GM12878 (cell line): ENCODE measurements at regions not wholly inside any gene's neighbourhood (a gene's known extent, or its start where the extent isn't known, plus 50 kb on each side); places are given as distances from the start of the nearest gene placed in this dataset.

Experiments
- ATAC-seq: fragments of 200-7000 bp; cut with Tn5 transposase; 3 replicates; pipeline ENCODE4 v1.9.1; 2020; ENCODE audit warnings: mild to moderate bottlenecking, moderate library complexity
- BruUV-seq: library from RNA; stranded (reverse); fragments of 400-500 nt; replicated peaks from 2 replicates; lab custom pipeline; 2021; lab: Mats Ljungman, UMichigan
- CTCF ChIA-PET: fragments of 300-600 bp; sonication (Branson Sonifier 250); formaldehyde crosslinking; extraction: SDS; loops from one replicate; lab custom pipeline; 2021; ENCODE audit warnings: inconsistent platforms; lab: Yijun Ruan, JAX
- POLR2A ChIA-PET: fragments of 350-600 bp; formaldehyde crosslinking; extraction: SDS; loops from one replicate; lab custom pipeline; 2021; ENCODE audit warnings: inconsistent platforms; lab: Charles Lee
- RAD21 ChIA-PET: fragments of 300-600 bp; sonication (Branson Sonifier 250); formaldehyde crosslinking; loops from one replicate; lab custom pipeline; 2023; ENCODE audit warnings: antibody characterized with exemption; ENCODE audit not compliant: unreplicated experiment; lab: Charles Lee
- SMC1A ChIA-PET: fragments of 300-600 bp; sonication (Branson Sonifier 250); formaldehyde crosslinking; loops from one replicate; lab custom pipeline; 2023; ENCODE audit not compliant: unreplicated experiment, uncharacterized antibody; lab: Charles Lee
- DNase-seq: peaks from one replicate; pipeline ENCODE4 v3.0.0-alpha.2; 2011; ENCODE audit warnings: low read depth, low spot score
- FAIRE-seq: peaks from 3 replicates; lab custom pipeline; 2011; peaks lifted over from hg19 to GRCh38; lab: Jason Lieb, UNC
- H2AFZ ChIP-seq: 2 replicates; pipeline ENCODE4 v1.6.0; 2011; ENCODE audit warnings: low read depth, low read length, control low read depth; ENCODE audit not compliant: control insufficient read depth
- H3K27ac ChIP-seq: 2 replicates; pipeline ENCODE4 v1.5.1; 2011; ENCODE audit warnings: control low read depth; ENCODE audit not compliant: control insufficient read depth, insufficient read depth
- H3K27me3 ChIP-seq, 2 experiments: replicated peaks in 1 of 2; 2 replicates each; pipeline versions ENCODE4 v1.6.0 to v1.6.1; 2011; ENCODE audit warnings: low read length in 1 of 2; ENCODE audit not compliant: control insufficient read depth in 2 of 2, insufficient read depth in 2 of 2
- H3K36me3 ChIP-seq, 2 experiments: 2 replicates each; pipeline ENCODE4 v1.5.1; 2011; ENCODE audit warnings: low read length in 1 of 2; ENCODE audit not compliant: control insufficient read depth in 2 of 2, insufficient read depth in 2 of 2
- H3K4me1 ChIP-seq: 2 replicates; pipeline ENCODE4 v1.6.1; 2011; ENCODE audit warnings: mild to moderate bottlenecking, low read length, moderate library complexity, mixed read lengths; ENCODE audit not compliant: control insufficient read depth, insufficient read depth
- H3K4me2 ChIP-seq: 2 replicates; pipeline ENCODE4 v1.6.0; 2011; ENCODE audit warnings: control low read depth; ENCODE audit not compliant: control insufficient read depth, insufficient read depth
- H3K4me3 ChIP-seq: fragments of 200-600 bp; sonication (generic); 2 replicates; pipeline ENCODE4 v1.5.1; 2016
- H3K79me2 ChIP-seq: 2 replicates; pipeline ENCODE4 v1.6.0; 2011; ENCODE audit warnings: low read length; ENCODE audit not compliant: control insufficient read depth, insufficient read depth
- H3K9ac ChIP-seq: 2 replicates; pipeline ENCODE4 v1.8.0; 2011; ENCODE audit warnings: low read length, control low read depth, mixed read lengths; ENCODE audit not compliant: control insufficient read depth, insufficient read depth
- H3K9me3 ChIP-seq: replicated peaks from 3 replicates; pipeline ENCODE4 v1.5.1; 2011; ENCODE audit warnings: mild to moderate bottlenecking, low read length; ENCODE audit not compliant: control insufficient read depth, insufficient read depth
- H4K20me1 ChIP-seq: 2 replicates; pipeline ENCODE4 v1.6.0; 2011; ENCODE audit not compliant: control insufficient read depth, insufficient read depth
- ESRRA ChIP-seq: IDR thresholded peaks from 2 replicates; pipeline ENCODE4 v1.6.1; 2012; ENCODE audit warnings: mild to moderate bottlenecking, low read length, improper control_type of control experiment
- ETV6 ChIP-seq, 2 experiments: fragments of 450-650 bp in 1 of 2; IDR thresholded peaks in 1 of 2; conservative IDR thresholded peaks in 1 of 2; 2 replicates each; pipeline ENCODE4 v1.6.1; 2014; ENCODE audit warnings: antibody characterized with exemption in 1 of 2, borderline replicate concordance in 1 of 2, low read depth in 1 of 2, mild to moderate bottlenecking in 1 of 2, moderate library complexity in 1 of 2
- GABPA ChIP-seq: IDR thresholded peaks from 2 replicates; pipeline ENCODE4 v1.6.1; 2014; ENCODE audit warnings: antibody characterized with exemption, low read depth, mild to moderate bottlenecking, inconsistent platforms
- IRF4 ChIP-seq: IDR thresholded peaks from 2 replicates; pipeline ENCODE4 v1.6.1; 2011; ENCODE audit warnings: low read depth, low read length
- MEF2B ChIP-seq: fragments of 450-650 bp; IDR thresholded peaks from 2 replicates; pipeline ENCODE4 v1.6.1; 2018; ENCODE audit warnings: mild to moderate bottlenecking, moderate library complexity; ENCODE audit not compliant: partially characterized antibody, poor library complexity, severe bottlenecking
- TCF3 ChIP-seq: IDR thresholded peaks from 2 replicates; pipeline ENCODE4 v1.6.1; 2012; ENCODE audit warnings: low read depth, mild to moderate bottlenecking, low read length, borderline replicate concordance; ENCODE audit not compliant: insufficient read depth
- WGBS: methylation state at CpG from one replicate; pipeline ENCODE4 v1.1.6; 2016; ENCODE audit warnings: low lambda C conversion rate; ENCODE audit not compliant: insufficient replicate concordance, insufficient coverage; ENCODE audit errors: missing lambda C conversion rate; 5-methylcytosine and 5-hydroxymethylcytosine counted together
- in situ Hi-C: fragments of 300-500 bp; cut with MboI; formaldehyde crosslinking; loops from 9 replicates; pipeline ENCODE4 v1.14.3; 2018; ENCODE audit warnings: mixed read lengths
- intact Hi-C: fragments of 100-400 bp; cut with micrococcal nuclease; formaldehyde crosslinking; loops from one replicate; pipeline ENCODE4 v1.14.2; 2022; ENCODE audit not compliant: unreplicated experiment
- TF ChIP-seq, protein P1 (sequence below): IDR thresholded peaks from 2 replicates; pipeline ENCODE4 v1.6.1; 2012; ENCODE audit warnings: improper control_type of control experiment, low read depth, low read length; ENCODE audit not compliant: insufficient replicate concordance

DNA sequence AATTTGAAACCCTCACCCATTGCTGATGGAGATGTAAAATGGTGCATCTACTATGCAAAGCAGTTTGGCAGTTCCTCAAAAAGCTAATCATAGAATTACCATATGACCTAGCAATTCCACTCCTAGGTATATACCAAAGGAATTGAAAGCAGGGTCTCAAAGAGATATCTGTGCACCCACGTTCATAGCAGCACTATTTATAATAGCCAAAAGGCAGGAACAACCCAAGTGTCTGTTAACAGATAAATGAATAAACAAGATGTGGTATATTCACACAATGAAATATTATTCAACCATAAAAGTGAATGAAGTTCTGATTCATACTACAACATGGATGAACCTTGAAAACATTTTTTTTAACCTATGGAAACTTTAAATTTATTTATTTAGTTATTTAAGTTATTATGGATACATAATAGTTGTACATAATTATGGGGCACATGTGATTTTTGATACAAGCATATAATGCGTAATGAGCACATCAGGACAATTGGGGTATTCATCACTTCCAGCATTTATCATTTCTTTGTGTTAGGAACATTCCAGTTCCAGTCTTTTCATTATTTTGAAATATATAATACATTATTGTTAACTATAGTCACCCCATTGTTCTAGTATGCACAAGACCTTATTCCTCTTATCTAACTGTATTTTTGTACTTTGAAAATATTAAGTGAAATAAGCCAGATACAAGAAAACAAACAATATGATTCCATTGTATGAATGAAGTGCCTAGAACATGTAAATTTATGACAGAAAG is 205.6 kb upstream of the CNKSR2 start:
- H3K27me3 ChIP-seq: no peaks in the 10 kb centered on the region
- ChIA-PET POLR2A (no interaction called here), CTCF (no interaction called here), SMC1A (no interaction called here), RAD21 (no interaction called here)
- no peak for TF ChIP-seq MEF2B
- no peak for TF ChIP-seq ETV6 (conservative IDR thresholded peaks at IDR 0.05 in 1 of 2, IDR thresholded peaks at IDR 0.05 in 1 of 2; ENCODE audit: borderline replicate concordance in 1 of 2, low read depth in 1 of 2)
- no peak for TF ChIP-seq IRF4
- TF ChIP-seq ESRRA: no peak
- TF ChIP-seq, protein P1, sequence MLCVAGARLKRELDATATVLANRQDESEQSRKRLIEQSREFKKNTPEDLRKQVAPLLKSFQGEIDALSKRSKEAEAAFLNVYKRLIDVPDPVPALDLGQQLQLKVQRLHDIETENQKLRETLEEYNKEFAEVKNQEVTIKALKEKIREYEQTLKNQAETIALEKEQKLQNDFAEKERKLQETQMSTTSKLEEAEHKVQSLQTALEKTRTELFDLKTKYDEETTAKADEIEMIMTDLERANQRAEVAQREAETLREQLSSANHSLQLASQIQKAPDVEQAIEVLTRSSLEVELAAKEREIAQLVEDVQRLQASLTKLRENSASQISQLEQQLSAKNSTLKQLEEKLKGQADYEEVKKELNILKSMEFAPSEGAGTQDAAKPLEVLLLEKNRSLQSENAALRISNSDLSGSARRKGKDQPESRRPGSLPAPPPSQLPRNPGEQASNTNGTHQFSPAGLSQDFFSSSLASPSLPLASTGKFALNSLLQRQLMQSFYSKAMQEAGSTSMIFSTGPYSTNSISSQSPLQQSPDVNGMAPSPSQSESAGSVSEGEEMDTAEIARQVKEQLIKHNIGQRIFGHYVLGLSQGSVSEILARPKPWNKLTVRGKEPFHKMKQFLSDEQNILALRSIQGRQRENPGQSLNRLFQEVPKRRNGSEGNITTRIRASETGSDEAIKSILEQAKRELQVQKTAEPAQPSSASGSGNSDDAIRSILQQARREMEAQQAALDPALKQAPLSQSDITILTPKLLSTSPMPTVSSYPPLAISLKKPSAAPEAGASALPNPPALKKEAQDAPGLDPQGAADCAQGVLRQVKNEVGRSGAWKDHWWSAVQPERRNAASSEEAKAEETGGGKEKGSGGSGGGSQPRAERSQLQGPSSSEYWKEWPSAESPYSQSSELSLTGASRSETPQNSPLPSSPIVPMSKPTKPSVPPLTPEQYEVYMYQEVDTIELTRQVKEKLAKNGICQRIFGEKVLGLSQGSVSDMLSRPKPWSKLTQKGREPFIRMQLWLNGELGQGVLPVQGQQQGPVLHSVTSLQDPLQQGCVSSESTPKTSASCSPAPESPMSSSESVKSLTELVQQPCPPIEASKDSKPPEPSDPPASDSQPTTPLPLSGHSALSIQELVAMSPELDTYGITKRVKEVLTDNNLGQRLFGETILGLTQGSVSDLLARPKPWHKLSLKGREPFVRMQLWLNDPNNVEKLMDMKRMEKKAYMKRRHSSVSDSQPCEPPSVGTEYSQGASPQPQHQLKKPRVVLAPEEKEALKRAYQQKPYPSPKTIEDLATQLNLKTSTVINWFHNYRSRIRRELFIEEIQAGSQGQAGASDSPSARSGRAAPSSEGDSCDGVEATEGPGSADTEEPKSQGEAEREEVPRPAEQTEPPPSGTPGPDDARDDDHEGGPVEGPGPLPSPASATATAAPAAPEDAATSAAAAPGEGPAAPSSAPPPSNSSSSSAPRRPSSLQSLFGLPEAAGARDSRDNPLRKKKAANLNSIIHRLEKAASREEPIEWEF: no peak
- TF ChIP-seq TCF3: no peak
- TF ChIP-seq GABPA: no peak
- ATAC-seq: no peak
- intact Hi-C loops (no loop called here), in situ Hi-C loops (no loop called here)
- H3K4me2 ChIP-seq: no peak overlapping the region
- DNase-seq: no peak
- no peak overlapping the region for H2AFZ ChIP-seq
- H3K79me2 ChIP-seq: no peaks in the 10 kb centered on the region
- H3K36me3 ChIP-seq: no peaks in the 10 kb centered on the region
- 3% methylated on average over 2 of the region's 2 CpGs for WGBS
- H3K27ac ChIP-seq: no peak overlapping the region
- no peak overlapping the region for H3K9ac ChIP-seq
- H3K4me1 ChIP-seq: no peaks in the 10 kb centered on the region
- BruUV-seq: no TSS peak
- no peaks in the 10 kb centered on the region for H4K20me1 ChIP-seq
- no peak for FAIRE-seq
- no peaks in the 10 kb centered on the region for H3K9me3 ChIP-seq
- no peak overlapping the region for H3K4me3 ChIP-seq
